ENCODE measurements at regions not wholly inside any gene's neighbourhood (a gene's known extent, or its start where the extent isn't known, plus 50 kb on each side); places are given as distances from the start of the nearest gene placed in this dataset.

DNA sequence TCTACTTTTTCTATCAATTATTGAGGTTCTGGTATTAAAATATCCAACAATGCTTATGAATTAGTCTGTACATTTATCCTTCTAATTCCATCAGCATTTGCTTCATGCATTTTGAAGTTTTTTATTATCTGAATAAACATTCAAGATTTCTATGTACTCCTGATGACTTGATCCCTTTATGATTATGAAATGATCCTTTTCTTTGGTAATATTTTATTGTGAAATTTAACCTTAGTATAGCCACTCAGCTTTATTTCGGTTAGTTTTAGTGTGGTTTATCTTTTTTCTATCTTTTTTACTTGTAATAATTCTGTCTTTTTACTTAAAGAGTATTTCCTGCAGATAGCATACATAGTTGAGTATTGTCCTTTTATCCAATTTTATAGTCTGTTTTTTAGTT is 106.6 kb downstream of the SNAPC1 start:
- DNase-seq (ENCODE audit: low read depth, low spot score), result no peak
- TF ChIP-seq, protein P1, sequence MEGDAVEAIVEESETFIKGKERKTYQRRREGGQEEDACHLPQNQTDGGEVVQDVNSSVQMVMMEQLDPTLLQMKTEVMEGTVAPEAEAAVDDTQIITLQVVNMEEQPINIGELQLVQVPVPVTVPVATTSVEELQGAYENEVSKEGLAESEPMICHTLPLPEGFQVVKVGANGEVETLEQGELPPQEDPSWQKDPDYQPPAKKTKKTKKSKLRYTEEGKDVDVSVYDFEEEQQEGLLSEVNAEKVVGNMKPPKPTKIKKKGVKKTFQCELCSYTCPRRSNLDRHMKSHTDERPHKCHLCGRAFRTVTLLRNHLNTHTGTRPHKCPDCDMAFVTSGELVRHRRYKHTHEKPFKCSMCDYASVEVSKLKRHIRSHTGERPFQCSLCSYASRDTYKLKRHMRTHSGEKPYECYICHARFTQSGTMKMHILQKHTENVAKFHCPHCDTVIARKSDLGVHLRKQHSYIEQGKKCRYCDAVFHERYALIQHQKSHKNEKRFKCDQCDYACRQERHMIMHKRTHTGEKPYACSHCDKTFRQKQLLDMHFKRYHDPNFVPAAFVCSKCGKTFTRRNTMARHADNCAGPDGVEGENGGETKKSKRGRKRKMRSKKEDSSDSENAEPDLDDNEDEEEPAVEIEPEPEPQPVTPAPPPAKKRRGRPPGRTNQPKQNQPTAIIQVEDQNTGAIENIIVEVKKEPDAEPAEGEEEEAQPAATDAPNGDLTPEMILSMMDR (IDR thresholded peaks at IDR 0.05; ENCODE audit: low read depth, low read length), result no peak
- in situ Hi-C loops (cut with HindIII; ENCODE audit: low sequenced_read_pairs), result no loop called here
- no peak overlapping the region for H3K4me3 ChIP-seq (ENCODE audit: low read depth, low read length)

DNA sequence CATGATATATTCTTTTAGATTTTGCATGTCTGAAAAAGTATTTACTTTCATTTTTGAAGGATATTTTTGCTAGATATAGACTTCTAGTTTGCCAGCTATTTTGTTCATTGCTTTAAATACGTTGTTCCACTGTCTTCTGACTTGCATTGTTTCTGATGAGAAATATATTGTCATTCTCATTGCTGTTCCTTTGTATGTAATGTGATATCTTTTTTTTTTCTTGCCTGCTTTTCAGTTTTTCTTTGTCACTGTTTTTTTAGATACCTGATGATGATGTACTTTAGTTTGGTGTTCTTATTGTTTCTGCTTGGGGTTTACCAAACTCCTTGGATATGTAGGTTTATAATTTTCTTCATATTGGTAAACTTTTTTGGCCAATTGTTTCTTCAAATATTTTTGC is 107.9 kb downstream of the SNAPC1 start:
- no peak overlapping the region for H3K4me3 ChIP-seq (ENCODE audit: low read depth, low read length)
- in situ Hi-C loops (cut with HindIII; ENCODE audit: low sequenced_read_pairs), result no loop called here
- DNase-seq (ENCODE audit: low read depth, low spot score), result no peak
- TF ChIP-seq, protein P1 (IDR thresholded peaks at IDR 0.05; ENCODE audit: low read depth, low read length), result no peak

DNA sequence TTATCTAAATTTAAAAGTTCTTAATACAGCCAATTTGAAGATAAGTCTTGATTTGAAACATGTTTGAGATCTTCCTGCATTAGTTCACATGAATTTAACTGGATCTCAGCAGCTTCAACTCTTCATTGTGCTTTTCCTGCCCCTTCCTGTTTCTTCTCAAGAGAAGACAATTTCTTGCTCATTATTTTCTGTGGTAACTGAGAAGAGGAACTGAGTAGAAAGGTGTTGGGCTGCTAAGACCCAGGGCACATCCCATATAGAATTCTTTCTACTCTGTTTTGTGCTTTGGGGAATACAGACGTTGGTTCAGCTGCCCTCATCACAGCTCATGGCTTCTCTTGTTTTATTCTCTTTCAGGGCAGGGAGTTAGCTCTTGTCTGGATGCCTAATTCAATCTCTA is 110.2 kb downstream of the SNAPC1 start:
- in situ Hi-C loops (cut with HindIII; ENCODE audit: low sequenced_read_pairs), result no loop called here
- H3K4me3 ChIP-seq (ENCODE audit: low read depth, low read length), result no peak overlapping the region
- DNase-seq (ENCODE audit: low read depth, low spot score), result no peak
- TF ChIP-seq, protein P1 (IDR thresholded peaks at IDR 0.05; ENCODE audit: low read depth, low read length), result no peak

DNA sequence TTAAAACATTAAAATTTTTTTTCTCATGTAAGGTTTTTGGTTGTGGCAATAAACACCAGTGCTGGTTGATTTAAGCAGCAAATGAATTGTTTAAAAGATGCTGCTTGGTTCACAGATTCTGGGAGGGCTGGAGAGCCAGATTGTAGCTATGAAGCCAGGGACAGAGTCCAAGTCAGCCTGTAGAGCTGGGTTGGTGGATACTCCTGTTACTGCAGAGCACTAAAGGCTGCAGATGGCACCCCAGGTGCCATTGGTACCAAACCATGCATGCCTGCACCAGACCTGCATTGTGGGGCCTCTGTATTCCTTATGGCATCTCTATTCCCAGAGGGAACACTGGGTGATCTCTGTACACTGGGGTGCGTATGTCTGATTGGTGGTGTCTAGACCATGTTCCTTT is 113.3 kb downstream of the SNAPC1 start:
- in situ Hi-C loops (cut with HindIII; ENCODE audit: low sequenced_read_pairs), result no loop called here
- H3K4me3 ChIP-seq (ENCODE audit: low read depth, low read length), result no peak overlapping the region
- DNase-seq (ENCODE audit: low read depth, low spot score), result no peak
- TF ChIP-seq, protein P1 (IDR thresholded peaks at IDR 0.05; ENCODE audit: low read depth, low read length), result no peak

DNA sequence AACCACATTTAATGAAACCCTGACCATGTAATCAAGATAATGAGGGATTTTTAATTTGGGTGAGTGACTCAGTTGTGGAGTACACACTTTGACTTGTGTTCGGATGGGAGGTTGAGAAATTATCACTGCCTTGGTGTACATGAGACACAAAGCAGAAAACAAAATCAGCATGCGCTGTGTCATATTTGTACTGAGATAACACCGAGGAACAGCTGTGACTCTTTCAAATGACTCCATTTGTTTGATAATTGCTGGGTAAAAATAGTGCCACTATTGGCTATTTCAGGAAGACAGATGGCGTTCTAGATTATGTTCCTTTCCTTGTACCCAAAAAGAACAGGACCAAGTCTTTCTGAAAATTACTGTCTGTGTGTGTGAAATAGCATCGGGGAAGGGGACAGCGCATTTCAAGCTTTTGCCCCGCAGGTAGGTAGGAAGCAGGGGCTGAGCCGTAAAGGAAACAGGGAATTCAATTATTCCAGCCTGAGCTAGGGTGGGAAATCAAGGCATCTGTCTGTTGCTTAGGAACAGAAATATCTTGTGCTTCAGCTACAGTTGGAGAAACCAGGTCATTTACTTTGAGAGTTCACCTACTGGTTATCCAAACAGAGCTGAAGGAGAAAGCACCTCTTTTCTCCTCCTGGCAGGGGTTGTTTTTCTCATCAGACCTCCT is 114.3 kb downstream of the SNAPC1 start:
- in situ Hi-C loops (cut with HindIII; ENCODE audit: low sequenced_read_pairs), result no loop called here

DNA sequence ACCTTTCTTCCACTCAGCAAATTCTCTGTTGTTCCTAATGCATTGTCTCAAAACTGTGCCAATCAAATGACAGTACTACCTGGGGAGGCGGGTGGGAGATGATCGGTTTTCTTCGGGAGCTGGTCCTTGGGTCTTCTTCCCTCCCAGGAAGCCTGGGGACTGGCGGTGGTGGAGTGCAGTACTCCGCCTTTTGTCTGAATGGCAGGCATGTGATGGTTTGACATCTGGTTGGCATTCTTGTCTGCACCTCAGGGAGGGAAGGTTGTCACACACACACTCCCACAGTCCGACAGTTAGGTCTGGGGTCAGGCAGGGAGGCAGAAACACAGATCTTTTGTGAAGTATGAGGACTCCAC is 114.8 kb downstream of the SNAPC1 start:
- DNase-seq (ENCODE audit: low read depth, low spot score), result no peak
- no peak overlapping the region for H3K4me3 ChIP-seq (ENCODE audit: low read depth, low read length)
- in situ Hi-C loops (cut with HindIII; ENCODE audit: low sequenced_read_pairs), result no loop called here
- TF ChIP-seq, protein P1 (IDR thresholded peaks at IDR 0.05; ENCODE audit: low read depth, low read length), result no peak

More for the DNA sequence above, 114.3 kb downstream of the SNAPC1 start:
- TF ChIP-seq, protein P1 (IDR thresholded peaks at IDR 0.05; ENCODE audit: low read depth, low read length), result no peak
- H3K4me3 ChIP-seq (ENCODE audit: low read depth, low read length), result no peak overlapping the region
- no peak for DNase-seq (ENCODE audit: low read depth, low spot score)
